ENCODE measurements at regions not wholly inside any gene's neighbourhood (a gene's known extent, or its start where the extent isn't known, plus 50 kb on each side); places are given as distances from the start of the nearest gene placed in this dataset.

GRCh38 chr4:100098681-100099080 lies 91.6 kb downstream of the DDIT4L start:
- no peak for TF ChIP-seq GATA2 (IDR thresholded peaks at IDR 0.05; ENCODE audit: low read depth, low read length)
- no peak for TF ChIP-seq GATA3 (IDR thresholded peaks at IDR 0.05; ENCODE audit: low read depth, low read length)

GRCh38 chr4:100098011-100098545 lies 92.2 kb downstream of the DDIT4L start:
- TF ChIP-seq GATA3 (IDR thresholded peaks at IDR 0.05; ENCODE audit: low read depth, low read length) = no peak

- no peak for TF ChIP-seq GATA2 (IDR thresholded peaks at IDR 0.05; ENCODE audit: low read depth, low read length)
- TF ChIP-seq GATA3 (IDR thresholded peaks at IDR 0.05; ENCODE audit: low read depth, low read length) = no peak
These were observed 94.3 kb downstream of the DDIT4L start for GRCh38 chr4:100095729-100096595.

GRCh38 chr4:100093091-100093866 lies 97.0 kb downstream of the DDIT4L start:
- TF ChIP-seq GATA2 (IDR thresholded peaks at IDR 0.05; ENCODE audit: low read depth, low read length) (no peak), GATA3 (IDR thresholded peaks at IDR 0.05; ENCODE audit: low read depth, low read length) (no peak)

- TF ChIP-seq GATA3 (IDR thresholded peaks at IDR 0.05; ENCODE audit: low read depth, low read length) = no peak
- no peak for TF ChIP-seq GATA2 (IDR thresholded peaks at IDR 0.05; ENCODE audit: low read depth, low read length)
These were observed 102.5 kb downstream of the DDIT4L start for GRCh38 chr4:100087743-100088142.

GRCh38 chr4:100086766-100087431 lies 103.4 kb downstream of the DDIT4L start:
- TF ChIP-seq GATA3 (IDR thresholded peaks at IDR 0.05; ENCODE audit: low read depth, low read length) (no peak), GATA2 (IDR thresholded peaks at IDR 0.05; ENCODE audit: low read depth, low read length) (no peak)

GRCh38 chr4:100084892-100085291 lies 105.4 kb downstream of the DDIT4L start:
- TF ChIP-seq GATA3 (IDR thresholded peaks at IDR 0.05; ENCODE audit: low read depth, low read length) = no peak
- TF ChIP-seq GATA2 (IDR thresholded peaks at IDR 0.05; ENCODE audit: low read depth, low read length) = no peak

- TF ChIP-seq GATA2 (IDR thresholded peaks at IDR 0.05; ENCODE audit: low read depth, low read length) (no peak), GATA3 (IDR thresholded peaks at IDR 0.05; ENCODE audit: low read depth, low read length) (no peak)
These were observed 107.0 kb downstream of the DDIT4L start for GRCh38 chr4:100083289-100083688.

GRCh38 chr4:100082852-100083251 lies 107.4 kb downstream of the DDIT4L start:
- TF ChIP-seq GATA3 (IDR thresholded peaks at IDR 0.05; ENCODE audit: low read depth, low read length) = no peak
- TF ChIP-seq GATA2 (IDR thresholded peaks at IDR 0.05; ENCODE audit: low read depth, low read length) = no peak

- no peak for TF ChIP-seq GATA2 (IDR thresholded peaks at IDR 0.05; ENCODE audit: low read depth, low read length)
- TF ChIP-seq GATA3 (IDR thresholded peaks at IDR 0.05; ENCODE audit: low read depth, low read length) = no peak
These were observed 108.8 kb downstream of the DDIT4L start for GRCh38 chr4:100081491-100081890.

GRCh38 chr4:100079264-100079663 lies 111.0 kb downstream of the DDIT4L start:
- TF ChIP-seq GATA3 (IDR thresholded peaks at IDR 0.05; ENCODE audit: low read depth, low read length) = no peak
- TF ChIP-seq GATA2 (IDR thresholded peaks at IDR 0.05; ENCODE audit: low read depth, low read length) = no peak

GRCh38 chr4:100076753-100077152 lies 113.5 kb downstream of the DDIT4L start:
- no peak for TF ChIP-seq GATA3 (IDR thresholded peaks at IDR 0.05; ENCODE audit: low read depth, low read length)
- TF ChIP-seq GATA2 (IDR thresholded peaks at IDR 0.05; ENCODE audit: low read depth, low read length) = no peak

- TF ChIP-seq GATA2 (IDR thresholded peaks at IDR 0.05; ENCODE audit: low read depth, low read length) (no peak), GATA3 (IDR thresholded peaks at IDR 0.05; ENCODE audit: low read depth, low read length) (no peak)
These were observed 114.6 kb downstream of the DDIT4L start for GRCh38 chr4:100075486-100076270.

All from SH-SY5Y (cell line).